GM12878 (cell line): ENCODE measurements at regions not wholly inside any gene's neighbourhood (a gene's known extent, or its start where the extent isn't known, plus 50 kb on each side); places are given as distances from the start of the nearest gene placed in this dataset.

Experiments used
- ATAC-seq: fragments of 200-7000 bp; cut with Tn5 transposase; 3 replicates; pipeline ENCODE4 v1.9.1; 2020; ENCODE audit warnings: mild to moderate bottlenecking, moderate library complexity
- BruUV-seq: library from RNA; stranded (reverse); fragments of 400-500 nt; replicated peaks from 2 replicates; lab custom pipeline; 2021; lab: Mats Ljungman, UMichigan
- CTCF ChIA-PET: fragments of 300-600 bp; sonication (Branson Sonifier 250); formaldehyde crosslinking; extraction: SDS; loops from one replicate; lab custom pipeline; 2021; ENCODE audit warnings: inconsistent platforms; lab: Yijun Ruan, JAX
- POLR2A ChIA-PET: fragments of 350-600 bp; formaldehyde crosslinking; extraction: SDS; loops from one replicate; lab custom pipeline; 2021; ENCODE audit warnings: inconsistent platforms; lab: Charles Lee
- RAD21 ChIA-PET: fragments of 300-600 bp; sonication (Branson Sonifier 250); formaldehyde crosslinking; loops from one replicate; lab custom pipeline; 2023; ENCODE audit warnings: antibody characterized with exemption; ENCODE audit not compliant: unreplicated experiment; lab: Charles Lee
- SMC1A ChIA-PET: fragments of 300-600 bp; sonication (Branson Sonifier 250); formaldehyde crosslinking; loops from one replicate; lab custom pipeline; 2023; ENCODE audit not compliant: unreplicated experiment, uncharacterized antibody; lab: Charles Lee
- DNase-seq: peaks from one replicate; pipeline ENCODE4 v3.0.0-alpha.2; 2011; ENCODE audit warnings: low read depth, low spot score
- FAIRE-seq: peaks from 3 replicates; lab custom pipeline; 2011; peaks lifted over from hg19 to GRCh38; lab: Jason Lieb, UNC
- H2AFZ ChIP-seq: 2 replicates; pipeline ENCODE4 v1.6.0; 2011; ENCODE audit warnings: low read depth, low read length, control low read depth; ENCODE audit not compliant: control insufficient read depth
- H3K27ac ChIP-seq: 2 replicates; pipeline ENCODE4 v1.5.1; 2011; ENCODE audit warnings: control low read depth; ENCODE audit not compliant: control insufficient read depth, insufficient read depth
- H3K27me3 ChIP-seq, 2 experiments: replicated peaks in 1 of 2; 2 replicates each; pipeline versions ENCODE4 v1.6.0 to v1.6.1; 2011; ENCODE audit warnings: low read length in 1 of 2; ENCODE audit not compliant: control insufficient read depth in 2 of 2, insufficient read depth in 2 of 2
- H3K36me3 ChIP-seq, 2 experiments: 2 replicates each; pipeline ENCODE4 v1.5.1; 2011; ENCODE audit warnings: low read length in 1 of 2; ENCODE audit not compliant: control insufficient read depth in 2 of 2, insufficient read depth in 2 of 2
- H3K4me1 ChIP-seq: 2 replicates; pipeline ENCODE4 v1.6.1; 2011; ENCODE audit warnings: mild to moderate bottlenecking, low read length, moderate library complexity, mixed read lengths; ENCODE audit not compliant: control insufficient read depth, insufficient read depth
- H3K4me2 ChIP-seq: 2 replicates; pipeline ENCODE4 v1.6.0; 2011; ENCODE audit warnings: control low read depth; ENCODE audit not compliant: control insufficient read depth, insufficient read depth
- H3K4me3 ChIP-seq: fragments of 200-600 bp; sonication (generic); 2 replicates; pipeline ENCODE4 v1.5.1; 2016
- H3K79me2 ChIP-seq: 2 replicates; pipeline ENCODE4 v1.6.0; 2011; ENCODE audit warnings: low read length; ENCODE audit not compliant: control insufficient read depth, insufficient read depth
- H3K9ac ChIP-seq: 2 replicates; pipeline ENCODE4 v1.8.0; 2011; ENCODE audit warnings: low read length, control low read depth, mixed read lengths; ENCODE audit not compliant: control insufficient read depth, insufficient read depth
- H3K9me3 ChIP-seq: replicated peaks from 3 replicates; pipeline ENCODE4 v1.5.1; 2011; ENCODE audit warnings: mild to moderate bottlenecking, low read length; ENCODE audit not compliant: control insufficient read depth, insufficient read depth
- H4K20me1 ChIP-seq: 2 replicates; pipeline ENCODE4 v1.6.0; 2011; ENCODE audit not compliant: control insufficient read depth, insufficient read depth
- BCL3 ChIP-seq: IDR thresholded peaks from 2 replicates; pipeline ENCODE4 v1.6.1; 2011; ENCODE audit warnings: borderline replicate concordance, low read depth, mild to moderate bottlenecking, moderate library complexity, low read length; ENCODE audit not compliant: insufficient read depth, poor library complexity, severe bottlenecking
- CEBPB ChIP-seq, 2 experiments: fragments of 150-350 bp in 1 of 2; IDR thresholded peaks; 2 replicates each; pipeline ENCODE4 v1.6.1; 2012 to 2014; ENCODE audit warnings: low read depth in 2 of 2, low read length in 2 of 2, borderline replicate concordance in 1 of 2, inconsistent platforms in 1 of 2
- CREM ChIP-seq: IDR thresholded peaks from 2 replicates; pipeline ENCODE4 v1.6.1; 2014; ENCODE audit warnings: antibody characterized with exemption, low read depth
- HDAC2 ChIP-seq: fragments of 200-600 bp; sonication (generic); IDR thresholded peaks from 2 replicates; pipeline ENCODE4 v1.6.1; 2017
- MTA2 ChIP-seq: fragments of 450-650 bp; IDR thresholded peaks from 2 replicates; pipeline ENCODE4 v1.6.1; 2016; ENCODE audit warnings: low read depth, mild to moderate bottlenecking, moderate library complexity
- MTA3 ChIP-seq: IDR thresholded peaks from 2 replicates; pipeline ENCODE4 v1.6.1; 2012; ENCODE audit warnings: low read length, inconsistent platforms, borderline replicate concordance
- MYC ChIP-seq: IDR thresholded peaks from 2 replicates; pipeline ENCODE4 v1.6.1; 2011; ENCODE audit warnings: mild to moderate bottlenecking, low read length, moderate library complexity, inconsistent platforms; ENCODE audit not compliant: insufficient read depth, insufficient replicate concordance, insufficient read length, severe bottlenecking
- PKNOX1 ChIP-seq: fragments of 450-650 bp; IDR thresholded peaks from 2 replicates; pipeline ENCODE4 v1.6.1; 2016; ENCODE audit warnings: mild to moderate bottlenecking
- PML ChIP-seq: IDR thresholded peaks from 2 replicates; pipeline ENCODE4 v1.6.1; 2012; ENCODE audit warnings: low read length, inconsistent platforms
- RAD51 ChIP-seq: fragments of 450-650 bp; IDR thresholded peaks from 2 replicates; pipeline ENCODE4 v1.6.1; 2016; ENCODE audit warnings: moderate library complexity, mild to moderate bottlenecking, inconsistent platforms
- SMC3 ChIP-seq: IDR thresholded peaks from 2 replicates; pipeline ENCODE4 v1.6.1; 2011; ENCODE audit warnings: low read length, improper control_type of control experiment, borderline replicate concordance
- SPI1 ChIP-seq: IDR thresholded peaks from 2 replicates; pipeline ENCODE4 v1.6.1; 2011; ENCODE audit warnings: low read depth, mild to moderate bottlenecking, low read length, moderate library complexity, borderline replicate concordance; ENCODE audit not compliant: insufficient read depth
- SREBF2 ChIP-seq: IDR thresholded peaks from 2 replicates; pipeline ENCODE4 v1.6.1; 2012; ENCODE audit warnings: mild to moderate bottlenecking, low read length
- SRF ChIP-seq, 2 experiments: IDR thresholded peaks; 2 replicates each; pipeline ENCODE4 v1.6.1; 2011; ENCODE audit warnings: low read depth in 2 of 2, low read length in 2 of 2, mild to moderate bottlenecking in 1 of 2, moderate library complexity in 1 of 2
- TCF7 ChIP-seq: IDR thresholded peaks from 2 replicates; pipeline ENCODE4 v1.6.1; 2014; ENCODE audit warnings: antibody characterized with exemption, borderline replicate concordance
- ZNF24 ChIP-seq: fragments of 450-650 bp; IDR thresholded peaks from 2 replicates; pipeline ENCODE4 v1.6.1; 2017; ENCODE audit warnings: antibody characterized with exemption, mild to moderate bottlenecking
- WGBS: methylation state at CpG from one replicate; pipeline ENCODE4 v1.1.6; 2016; ENCODE audit warnings: low lambda C conversion rate; ENCODE audit not compliant: insufficient replicate concordance, insufficient coverage; ENCODE audit errors: missing lambda C conversion rate; 5-methylcytosine and 5-hydroxymethylcytosine counted together
- in situ Hi-C: fragments of 300-500 bp; cut with MboI; formaldehyde crosslinking; loops from 9 replicates; pipeline ENCODE4 v1.14.3; 2018; ENCODE audit warnings: mixed read lengths
- intact Hi-C: fragments of 100-400 bp; cut with micrococcal nuclease; formaldehyde crosslinking; loops from one replicate; pipeline ENCODE4 v1.14.2; 2022; ENCODE audit not compliant: unreplicated experiment

GRCh38 chr15:39110336-39110735 is 470.5 kb upstream of the THBS1 start:
- CTCF ChIA-PET, result no interaction called here
- SMC1A ChIA-PET, result no interaction called here
- H3K9me3 ChIP-seq, result no peaks in the 10 kb centered on the region
- H3K79me2 ChIP-seq, result no peaks in the 10 kb centered on the region
- in situ Hi-C loops, result no loop called here
- FAIRE-seq (no peak), ATAC-seq (no peak)
- TF ChIP-seq SMC3 (no peak), BCL3 (no peak), SRF (IDR thresholded peaks at IDR 0.05; ENCODE audit: low read depth in 2 of 2, low read length in 2 of 2) (no peak), MTA3 (no peak), SPI1 (no peak), HDAC2 (no peak)
- TF ChIP-seq, all 136 proteins: peak for 0
- BruUV-seq, result no TSS peak
- Histone ChIP-seq H3K4me2 (no peak overlapping the region), H3K9ac (no peak overlapping the region), H3K27me3 (no peaks in the 10 kb centered on the region), H3K4me3 (no peak overlapping the region), H3K36me3 (no peaks in the 10 kb centered on the region), H3K4me1 (no peaks in the 10 kb centered on the region), H4K20me1 (no peaks in the 10 kb centered on the region), H3K27ac (no peak overlapping the region), H2AFZ (no peak overlapping the region)
- no peak for DNase-seq
- ChIA-PET POLR2A (no interaction called here), RAD21 (no interaction called here)
- intact Hi-C loops, result loop anchor here (10.0 kb wide), 1 partner anchor 64 kb away; no protein-coding TSS in a partner anchor

- no peak overlapping the region for H2AFZ ChIP-seq
- ChIA-PET POLR2A (no interaction called here), SMC1A (no interaction called here), RAD21 (no interaction called here), CTCF (no interaction called here)
- no peak for ATAC-seq
- H3K79me2 ChIP-seq, result no peaks in the 10 kb centered on the region
- H3K27ac ChIP-seq, result no peak overlapping the region
- FAIRE-seq, result no peak
- intact Hi-C loops, result loop anchor here (10.0 kb wide), 1 partner anchor 64 kb away; no protein-coding TSS in a partner anchor
- H3K9me3 ChIP-seq, result no peaks in the 10 kb centered on the region
- no peaks in the 10 kb centered on the region for H3K27me3 ChIP-seq
- no peaks in the 10 kb centered on the region for H3K36me3 ChIP-seq
- no peak overlapping the region for H3K9ac ChIP-seq
- no peak overlapping the region for H3K4me2 ChIP-seq
- no peak for DNase-seq
- in situ Hi-C loops, result no loop called here
- H4K20me1 ChIP-seq, result no peaks in the 10 kb centered on the region
- H3K4me1 ChIP-seq, result no peaks in the 10 kb centered on the region
- 0% methylated on average over 1 of the region's 1 CpG for WGBS
- H3K4me3 ChIP-seq, result no peak overlapping the region
- BruUV-seq, result no TSS peak
- TF ChIP-seq ZNF24 (no peak), SREBF2 (no peak), MTA2 (no peak), MYC (no peak), RAD51 (no peak), CREM (no peak), PML (no peak), PKNOX1 (no peak), CEBPB (IDR thresholded peaks at IDR 0.05; ENCODE audit: borderline replicate concordance in 1 of 2, low read depth in 2 of 2, low read length in 2 of 2) (no peak), TCF7 (no peak)
- TF ChIP-seq, all 136 proteins: peak for 0
Measured at GRCh38 chr15:39110746-39111145, 470.1 kb upstream of the THBS1 start.
